Fibroblast of lung (primary cell): ENCODE measurements at regions not wholly inside any gene's neighbourhood (a gene's known extent, or its start where the extent isn't known, plus 50 kb on each side); places are given as distances from the start of the nearest gene placed in this dataset.
A peak's percentile ranks its signal among the peaks of the same experiment; 100 is the strongest.

ENCODE experiments used
- DNase-seq, 2 donors: peaks; one replicate each; pipeline versions ENCODE4 v3.0.0 to v3.0.0-alpha.2; 2010; ENCODE audit warnings: low read depth in 2 of 2
- H2AFZ ChIP-seq: 2 replicates; pipeline ENCODE4 v1.5.1; 2012; ENCODE audit warnings: low read length, control low read depth, inconsistent platforms
- H3K27ac ChIP-seq: 2 replicates; pipeline ENCODE4 v1.5.1; 2011; ENCODE audit warnings: low read length, control low read depth; ENCODE audit not compliant: insufficient read depth
- H3K27me3 ChIP-seq: 2 replicates; pipeline ENCODE4 v1.5.1; 2011; ENCODE audit warnings: mild to moderate bottlenecking, low read length; ENCODE audit not compliant: control insufficient read depth, insufficient read depth
- H3K36me3 ChIP-seq: 2 replicates; pipeline ENCODE4 v1.5.1; 2011; ENCODE audit warnings: low read length; ENCODE audit not compliant: control insufficient read depth, insufficient read depth
- H3K4me1 ChIP-seq: 2 replicates; pipeline ENCODE4 v1.5.1; 2011; ENCODE audit warnings: low read length; ENCODE audit not compliant: control insufficient read depth, insufficient read depth; ENCODE audit errors: extremely low read depth
- H3K4me2 ChIP-seq: 2 replicates; pipeline ENCODE4 v1.5.1; 2011; ENCODE audit warnings: low read length, control low read depth; ENCODE audit not compliant: insufficient read depth; ENCODE audit errors: extremely low read depth
- H3K4me3 ChIP-seq, 4 experiments: fragments of 200-600 bp in 1 of 4; sonication (generic) in 1 of 4; replicated peaks in 1 of 4; 2 replicates each; pipeline ENCODE4 v1.5.1; 2011 to 2016; ENCODE audit warnings: low read length in 4 of 4, low read depth in 3 of 4, mild to moderate bottlenecking in 3 of 4, control low read depth in 2 of 4, inconsistent platforms in 1 of 4, mixed read lengths in 1 of 4; ENCODE audit not compliant: insufficient read depth in 1 of 4; ENCODE audit errors: control extremely low read depth in 1 of 4
- H3K79me2 ChIP-seq: 2 replicates; pipeline ENCODE4 v1.5.1; 2012; ENCODE audit warnings: mild to moderate bottlenecking, low read length, inconsistent platforms; ENCODE audit not compliant: control insufficient read depth, insufficient read depth
- H3K9ac ChIP-seq: 2 replicates; pipeline ENCODE4 v1.5.1; 2011; ENCODE audit warnings: mild to moderate bottlenecking, low read length, control low read depth; ENCODE audit not compliant: insufficient read depth
- H3K9me3 ChIP-seq: 2 replicates; pipeline ENCODE4 v1.5.1; 2012; ENCODE audit warnings: low read depth, low read length; ENCODE audit not compliant: control insufficient read depth, insufficient read depth
- H4K20me1 ChIP-seq: 2 replicates; pipeline ENCODE4 v1.5.1; 2011; ENCODE audit warnings: low read length; ENCODE audit not compliant: control insufficient read depth, insufficient read depth; ENCODE audit errors: extremely low read depth
- EZH2 ChIP-seq: IDR thresholded peaks from 2 replicates; pipeline ENCODE4 v1.5.1; 2012; ENCODE audit warnings: low read length, control low read depth, mild to moderate bottlenecking; ENCODE audit errors: missing control alignments
- TF ChIP-seq, protein P1 (sequence below), 2 donors: IDR thresholded peaks in 1 of 2; conservative IDR thresholded peaks in 1 of 2; 1 replicate in 1 of 2; 2 replicates in 1 of 2; pipeline ENCODE4 v1.5.1; 2011 to 2012; ENCODE audit warnings: low read length in 2 of 2, control low read depth in 1 of 2, inconsistent platforms in 1 of 2, low read depth in 1 of 2, mild to moderate bottlenecking in 1 of 2

DNA sequence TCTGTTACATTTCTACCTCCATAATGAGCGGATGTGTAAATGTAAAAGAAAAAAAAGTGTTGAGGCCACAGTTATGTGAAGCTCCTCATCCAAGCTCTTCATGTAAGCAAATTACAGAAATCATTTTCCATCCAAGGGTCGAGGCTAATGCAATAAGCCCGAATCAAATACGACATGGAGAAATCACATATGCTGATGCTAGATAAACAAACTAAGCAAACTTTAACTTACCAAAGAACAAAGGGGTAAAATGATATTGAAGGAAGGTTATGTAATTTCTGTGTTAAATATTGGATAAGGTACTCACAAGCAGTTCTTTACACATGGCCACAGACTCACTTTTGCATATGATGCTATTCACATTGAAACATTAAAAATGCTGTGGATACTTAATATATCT lies 310.2 kb upstream of the ID2 start:
- Histone ChIP-seq H3K9ac (no peak overlapping the region), H3K4me2 (no peak overlapping the region), H3K79me2 (no peaks in the 10 kb centered on the region), H2AFZ (no peak overlapping the region), H4K20me1 (no peaks in the 10 kb centered on the region), H3K27ac (no peak overlapping the region), H3K27me3 (no peaks in the 10 kb centered on the region), H3K9me3 (no peaks in the 10 kb centered on the region), H3K4me1 (no peaks in the 10 kb centered on the region), H3K36me3 (no peaks in the 10 kb centered on the region), H3K4me3 (no peak overlapping the region)
- TF ChIP-seq, protein P1, sequence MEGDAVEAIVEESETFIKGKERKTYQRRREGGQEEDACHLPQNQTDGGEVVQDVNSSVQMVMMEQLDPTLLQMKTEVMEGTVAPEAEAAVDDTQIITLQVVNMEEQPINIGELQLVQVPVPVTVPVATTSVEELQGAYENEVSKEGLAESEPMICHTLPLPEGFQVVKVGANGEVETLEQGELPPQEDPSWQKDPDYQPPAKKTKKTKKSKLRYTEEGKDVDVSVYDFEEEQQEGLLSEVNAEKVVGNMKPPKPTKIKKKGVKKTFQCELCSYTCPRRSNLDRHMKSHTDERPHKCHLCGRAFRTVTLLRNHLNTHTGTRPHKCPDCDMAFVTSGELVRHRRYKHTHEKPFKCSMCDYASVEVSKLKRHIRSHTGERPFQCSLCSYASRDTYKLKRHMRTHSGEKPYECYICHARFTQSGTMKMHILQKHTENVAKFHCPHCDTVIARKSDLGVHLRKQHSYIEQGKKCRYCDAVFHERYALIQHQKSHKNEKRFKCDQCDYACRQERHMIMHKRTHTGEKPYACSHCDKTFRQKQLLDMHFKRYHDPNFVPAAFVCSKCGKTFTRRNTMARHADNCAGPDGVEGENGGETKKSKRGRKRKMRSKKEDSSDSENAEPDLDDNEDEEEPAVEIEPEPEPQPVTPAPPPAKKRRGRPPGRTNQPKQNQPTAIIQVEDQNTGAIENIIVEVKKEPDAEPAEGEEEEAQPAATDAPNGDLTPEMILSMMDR (conservative IDR thresholded peaks at IDR 0.05 in 1 of 2, IDR thresholded peaks at IDR 0.05 in 1 of 2; ENCODE audit: low read depth in 1 of 2, low read length in 2 of 2), result no peak
- no peak for TF ChIP-seq EZH2
- no peak for DNase-seq

DNA sequence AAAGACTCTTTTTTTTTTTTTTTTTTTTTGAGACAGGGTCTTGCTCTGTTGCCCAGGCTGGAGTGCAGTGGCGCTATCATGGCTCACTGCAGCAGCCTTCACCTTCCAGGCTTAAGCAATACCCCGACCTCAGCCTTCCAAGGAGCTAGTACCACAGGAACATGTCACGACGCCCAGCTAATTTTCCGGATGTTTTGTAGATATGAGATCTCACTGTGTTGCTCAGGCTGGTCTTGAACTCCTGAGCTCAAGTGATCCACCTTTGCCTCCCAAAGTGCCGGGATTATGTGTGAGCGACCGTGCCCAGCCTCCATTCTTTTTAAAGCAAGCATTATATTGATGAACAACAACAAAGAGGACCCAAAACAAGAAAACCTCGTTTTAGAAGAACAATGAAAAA lies 307.1 kb upstream of the ID2 start:
- H3K79me2 ChIP-seq, result no peaks in the 10 kb centered on the region
- no peak overlapping the region for H3K4me3 ChIP-seq
- no peaks in the 10 kb centered on the region for H3K9me3 ChIP-seq
- TF ChIP-seq EZH2, result no peak
- TF ChIP-seq, protein P1 (conservative IDR thresholded peaks at IDR 0.05 in 1 of 2, IDR thresholded peaks at IDR 0.05 in 1 of 2; ENCODE audit: low read depth in 1 of 2, low read length in 2 of 2), result no peak
- no peaks in the 10 kb centered on the region for H3K36me3 ChIP-seq
- no peaks in the 10 kb centered on the region for H4K20me1 ChIP-seq
- DNase-seq, result no peak
- no peak overlapping the region for H3K9ac ChIP-seq
- no peaks in the 10 kb centered on the region for H3K27me3 ChIP-seq
- H2AFZ ChIP-seq, result no peak overlapping the region
- H3K4me1 ChIP-seq, result no peaks in the 10 kb centered on the region
- H3K4me2 ChIP-seq, result no peak overlapping the region
- H3K27ac ChIP-seq, result no peak overlapping the region

DNA sequence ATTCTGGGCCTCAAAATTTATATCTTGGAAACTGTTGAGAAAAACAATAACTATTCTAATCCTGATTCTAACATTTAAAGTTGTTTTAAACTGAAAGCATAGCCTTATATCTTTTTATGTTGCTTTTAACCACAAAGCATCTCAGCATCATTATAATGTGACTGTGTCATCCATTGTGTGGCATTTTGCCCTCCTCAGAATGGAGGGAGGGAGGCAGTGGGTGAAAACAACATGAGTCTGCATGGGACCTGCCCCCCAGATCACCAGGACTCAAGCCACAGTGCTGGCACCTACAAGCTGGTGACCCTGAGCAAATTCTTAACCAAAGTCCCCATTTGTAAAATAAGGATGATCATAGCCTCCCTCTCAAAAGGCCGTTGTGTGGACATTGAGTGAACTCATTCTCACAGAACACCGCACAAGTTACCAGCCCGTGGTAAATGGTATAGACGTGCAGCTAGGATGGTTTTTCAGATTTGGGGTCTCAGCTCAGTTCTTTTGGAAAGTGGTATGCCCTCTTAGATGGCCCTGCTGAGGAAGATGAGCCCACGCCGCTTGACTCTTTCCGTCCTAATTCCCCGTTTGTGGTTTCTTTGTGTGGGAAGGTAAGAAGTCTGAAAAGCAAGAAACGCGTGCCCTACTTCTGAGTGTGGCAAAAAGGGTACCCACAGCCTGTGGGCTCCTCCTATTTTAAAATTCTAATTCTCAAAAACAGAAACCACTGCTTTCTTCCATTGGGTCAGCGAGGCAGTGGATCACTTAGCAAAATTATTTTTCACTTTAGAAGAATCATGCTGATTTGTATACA lies 305.0 kb upstream of the ID2 start:
- no peaks in the 10 kb centered on the region for H3K27me3 ChIP-seq
- H3K79me2 ChIP-seq, result no peaks in the 10 kb centered on the region
- H3K4me3 ChIP-seq, result no peak overlapping the region
- no peaks in the 10 kb centered on the region for H3K9me3 ChIP-seq
- no peak overlapping the region for H2AFZ ChIP-seq
- TF ChIP-seq, protein P1 (conservative IDR thresholded peaks at IDR 0.05 in 1 of 2, IDR thresholded peaks at IDR 0.05 in 1 of 2; ENCODE audit: low read depth in 1 of 2, low read length in 2 of 2), result no peak
- TF ChIP-seq EZH2, result no peak
- H4K20me1 ChIP-seq, result no peaks in the 10 kb centered on the region
- H3K9ac ChIP-seq, result no peak overlapping the region
- H3K36me3 ChIP-seq, result no peaks in the 10 kb centered on the region
- H3K27ac ChIP-seq, result no peak overlapping the region
- H3K4me1 ChIP-seq, result no peaks in the 10 kb centered on the region
- H3K4me2 ChIP-seq, result no peak overlapping the region
- DNase-seq, result peak in 1 of 2 donors; percentile 16
